ENCODE measurements at regions not wholly inside any gene's neighbourhood (a gene's known extent, or its start where the extent isn't known, plus 50 kb on each side); places are given as distances from the start of the nearest gene placed in this dataset.

DNA sequence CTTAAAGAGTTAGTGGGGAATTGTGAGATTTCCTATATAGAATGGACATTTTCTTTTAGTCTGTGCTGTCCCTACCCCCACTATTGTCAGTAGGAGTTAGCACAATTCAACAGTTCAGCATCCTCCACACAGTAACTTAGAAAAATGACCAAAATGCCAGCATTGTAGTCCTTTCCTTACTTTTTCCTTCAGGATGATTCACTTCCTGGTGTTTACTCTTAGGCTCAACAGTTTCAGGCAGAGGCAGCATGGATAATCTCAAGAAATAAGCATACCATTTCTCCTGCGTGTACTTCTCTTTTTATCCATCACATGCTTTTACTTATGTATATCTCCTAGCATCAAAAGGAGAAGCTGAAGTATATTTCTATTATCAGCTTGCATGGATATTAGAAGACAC lies 683.4 kb downstream of the SLC16A7 start:
- ChIA-PET RAD21 (ENCODE audit: low non-redundant PET in 1 of 2, low total read pairs in 2 of 2, uncharacterized antibody in 2 of 2, unreplicated experiment in 2 of 2) (no interaction called here), POLR2A (no interaction called here), CTCF (no interaction called here)
- Histone ChIP-seq H3K4me2 (ENCODE audit: low read length) (no peak overlapping the region), H2AFZ (ENCODE audit: low read depth, low read length, poor library complexity, severe bottlenecking) (no peak overlapping the region), H3K4me1 (ENCODE audit: control insufficient read depth in 1 of 2, insufficient read depth in 2 of 2, low read length in 2 of 2) (no peaks in the 10 kb centered on the region), H4K20me1 (ENCODE audit: insufficient read depth) (no peaks in the 10 kb centered on the region), H3K27me3 (ENCODE audit: insufficient read depth, low read length) (no peaks in the 10 kb centered on the region), H3K79me2 (ENCODE audit: insufficient read depth, low read length) (no peaks in the 10 kb centered on the region), H3K36me3 (ENCODE audit: control insufficient read depth in 1 of 2, insufficient read depth in 2 of 2, low read length in 2 of 2) (no peaks in the 10 kb centered on the region), H3K4me3 (replicated peaks in 1 of 2; ENCODE audit: low read depth in 1 of 2, low read length in 2 of 2) (no peak overlapping the region), H3K9me2 (ENCODE audit: insufficient read depth) (no peaks in the 10 kb centered on the region), H3K9ac (ENCODE audit: low read length) (no peak overlapping the region), H3K27ac (ENCODE audit: low read depth, low read length) (no peak overlapping the region), H3K9me3 (ENCODE audit: control insufficient read depth in 1 of 2, insufficient read depth in 1 of 2, low read depth in 1 of 2, low read length in 2 of 2) (no peaks in the 10 kb centered on the region; a peak in 2 of 4 replicates)
- DNase-seq (ENCODE audit: low read depth, low spot score) (no peak), ATAC-seq (no peak)
- TF ChIP-seq SIN3A (IDR thresholded peaks at IDR 0.05; ENCODE audit: low read depth) = no peak
- TF ChIP-seq ZBTB33 (IDR thresholded peaks at IDR 0.05; ENCODE audit: extremely low read depth, insufficient replicate concordance, low read length) = no peak
- BruUV-seq (replicated peaks) = no TSS peak
- intact Hi-C loops (cut with micrococcal nuclease) = no loop called here

- intact Hi-C loops (cut with micrococcal nuclease) = no loop called here
- no TSS peak for BruUV-seq (replicated peaks)
- no peaks in the 10 kb centered on the region for H3K27me3 ChIP-seq (ENCODE audit: insufficient read depth, low read length)
- no peak overlapping the region for H2AFZ ChIP-seq (ENCODE audit: low read depth, low read length, poor library complexity, severe bottlenecking)
- DNase-seq (ENCODE audit: low read depth, low spot score) (no peak), ATAC-seq (no peak)
- H3K4me2 ChIP-seq (ENCODE audit: low read length) = no peak overlapping the region
- no peaks in the 10 kb centered on the region for H4K20me1 ChIP-seq (ENCODE audit: insufficient read depth)
- no peak overlapping the region for H3K4me3 ChIP-seq (replicated peaks in 1 of 2; ENCODE audit: low read depth in 1 of 2, low read length in 2 of 2)
- CTCF ChIA-PET = no interaction called here
- POLR2A ChIA-PET = no interaction called here
- no peaks in the 10 kb centered on the region for H3K9me2 ChIP-seq (ENCODE audit: insufficient read depth)
- no peaks in the 10 kb centered on the region for H3K36me3 ChIP-seq (ENCODE audit: control insufficient read depth in 1 of 2, insufficient read depth in 2 of 2, low read length in 2 of 2)
- H3K9ac ChIP-seq (ENCODE audit: low read length) = no peak overlapping the region
- TF ChIP-seq TCF7L2 (IDR thresholded peaks at IDR 0.05; ENCODE audit: borderline replicate concordance, extremely low read depth, insufficient read depth, insufficient read length) (no peak), POLR2AphosphoS5 (IDR thresholded peaks at IDR 0.05; ENCODE audit: low read depth, low read length) (no peak), RAD21 (IDR thresholded peaks at IDR 0.05; ENCODE audit: low read depth) (no peak), JUND (IDR thresholded peaks at IDR 0.05) (no peak), POLR2A (IDR thresholded peaks at IDR 0.05; ENCODE audit: borderline replicate concordance, extremely low read depth, insufficient read depth, insufficient read length) (no peak), ZBTB33 (IDR thresholded peaks at IDR 0.05; ENCODE audit: extremely low read depth, insufficient replicate concordance, low read length) (no peak), ELF1 (IDR thresholded peaks at IDR 0.05; ENCODE audit: borderline replicate concordance, low read depth) (no peak), EGR1 (IDR thresholded peaks at IDR 0.05; ENCODE audit: low read depth) (no peak), ZNF274 (IDR thresholded peaks at IDR 0.05; ENCODE audit: low read depth, low read length) (no peak), EZH2phosphoT487 (IDR thresholded peaks at IDR 0.05; ENCODE audit: borderline replicate concordance) (no peak)
- TF ChIP-seq, protein P1, sequence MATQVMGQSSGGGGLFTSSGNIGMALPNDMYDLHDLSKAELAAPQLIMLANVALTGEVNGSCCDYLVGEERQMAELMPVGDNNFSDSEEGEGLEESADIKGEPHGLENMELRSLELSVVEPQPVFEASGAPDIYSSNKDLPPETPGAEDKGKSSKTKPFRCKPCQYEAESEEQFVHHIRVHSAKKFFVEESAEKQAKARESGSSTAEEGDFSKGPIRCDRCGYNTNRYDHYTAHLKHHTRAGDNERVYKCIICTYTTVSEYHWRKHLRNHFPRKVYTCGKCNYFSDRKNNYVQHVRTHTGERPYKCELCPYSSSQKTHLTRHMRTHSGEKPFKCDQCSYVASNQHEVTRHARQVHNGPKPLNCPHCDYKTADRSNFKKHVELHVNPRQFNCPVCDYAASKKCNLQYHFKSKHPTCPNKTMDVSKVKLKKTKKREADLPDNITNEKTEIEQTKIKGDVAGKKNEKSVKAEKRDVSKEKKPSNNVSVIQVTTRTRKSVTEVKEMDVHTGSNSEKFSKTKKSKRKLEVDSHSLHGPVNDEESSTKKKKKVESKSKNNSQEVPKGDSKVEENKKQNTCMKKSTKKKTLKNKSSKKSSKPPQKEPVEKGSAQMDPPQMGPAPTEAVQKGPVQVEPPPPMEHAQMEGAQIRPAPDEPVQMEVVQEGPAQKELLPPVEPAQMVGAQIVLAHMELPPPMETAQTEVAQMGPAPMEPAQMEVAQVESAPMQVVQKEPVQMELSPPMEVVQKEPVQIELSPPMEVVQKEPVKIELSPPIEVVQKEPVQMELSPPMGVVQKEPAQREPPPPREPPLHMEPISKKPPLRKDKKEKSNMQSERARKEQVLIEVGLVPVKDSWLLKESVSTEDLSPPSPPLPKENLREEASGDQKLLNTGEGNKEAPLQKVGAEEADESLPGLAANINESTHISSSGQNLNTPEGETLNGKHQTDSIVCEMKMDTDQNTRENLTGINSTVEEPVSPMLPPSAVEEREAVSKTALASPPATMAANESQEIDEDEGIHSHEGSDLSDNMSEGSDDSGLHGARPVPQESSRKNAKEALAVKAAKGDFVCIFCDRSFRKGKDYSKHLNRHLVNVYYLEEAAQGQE (IDR thresholded peaks at IDR 0.05; ENCODE audit: low read depth) = no peak
- TF ChIP-seq, protein P2, sequence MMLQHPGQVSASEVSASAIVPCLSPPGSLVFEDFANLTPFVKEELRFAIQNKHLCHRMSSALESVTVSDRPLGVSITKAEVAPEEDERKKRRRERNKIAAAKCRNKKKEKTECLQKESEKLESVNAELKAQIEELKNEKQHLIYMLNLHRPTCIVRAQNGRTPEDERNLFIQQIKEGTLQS (IDR thresholded peaks at IDR 0.05) = no peak
- no peak overlapping the region for H3K27ac ChIP-seq (ENCODE audit: low read depth, low read length)
- RAD21 ChIA-PET (ENCODE audit: low non-redundant PET in 1 of 2, low total read pairs in 2 of 2, uncharacterized antibody in 2 of 2, unreplicated experiment in 2 of 2) = no interaction called here
- H3K4me1 ChIP-seq (ENCODE audit: control insufficient read depth in 1 of 2, insufficient read depth in 2 of 2, low read length in 2 of 2) = no peaks in the 10 kb centered on the region
- no peaks in the 10 kb centered on the region for H3K79me2 ChIP-seq (ENCODE audit: insufficient read depth, low read length)
- no peaks in the 10 kb centered on the region; a peak in 2 of 4 replicates for H3K9me3 ChIP-seq (ENCODE audit: control insufficient read depth in 1 of 2, insufficient read depth in 1 of 2, low read depth in 1 of 2, low read length in 2 of 2)
Observed at GRCh38 chr12:60281522-60281921, 685.7 kb downstream of the SLC16A7 start.
